SK-N-SH (cell line): ENCODE measurements at regions not wholly inside any gene's neighbourhood (a gene's known extent, or its start where the extent isn't known, plus 50 kb on each side); places are given as distances from the start of the nearest gene placed in this dataset.

Experiments used
- CTCF ChIA-PET: fragments of 300-600, 350-600 bp; formaldehyde crosslinking; extraction: SDS; loops from one replicate; lab custom pipeline; 2021; lab: Yijun Ruan, JAX
- POLR2A ChIA-PET: fragments of 350-600 bp; sonication (Branson Sonifier 250); formaldehyde crosslinking; extraction: SDS; loops from one replicate; lab custom pipeline; 2020; ENCODE audit warnings: antibody characterized with exemption, inconsistent platforms; lab: Yijun Ruan, JAX
- DNase-seq: peaks from one replicate; pipeline ENCODE4 v3.0.0; 2012
- H2AFZ ChIP-seq: fragments of 200-600 bp; sonication (generic); 2 replicates; pipeline ENCODE4 v1.8.1; 2016; ENCODE audit warnings: antibody characterized with exemption, mild to moderate bottlenecking, low read depth
- H3F3A ChIP-seq: fragments of 200-600 bp; sonication (generic); replicated peaks from 2 replicates; pipeline ENCODE3; 2016; ENCODE audit warnings: antibody characterized with exemption, mild to moderate bottlenecking; ENCODE audit not compliant: insufficient read depth
- H3K27ac ChIP-seq, 2 experiments: fragments of 200-500 bp in 1 of 2; fragments of 200-600 bp in 1 of 2; sonication (Bioruptor generic) in 1 of 2; sonication (generic), shearing (Covaris generic) in 1 of 2; 2 replicates each; pipeline versions ENCODE4 v1.5.1 to v1.6.1; 2014 to 2016; ENCODE audit warnings: low read depth in 2 of 2, inconsistent platforms in 1 of 2, low read length in 1 of 2, mild to moderate bottlenecking in 1 of 2, mixed read lengths in 1 of 2
- H3K27me3 ChIP-seq: fragments of 200-600 bp; sonication (generic), shearing (Covaris generic); 2 replicates; pipeline ENCODE4 v1.6.1; 2016; ENCODE audit warnings: mixed run types; ENCODE audit not compliant: insufficient read depth
- H3K36me3 ChIP-seq, 2 experiments: fragments of 200-500 bp in 1 of 2; fragments of 200-600 bp in 1 of 2; sonication (Bioruptor generic) in 1 of 2; sonication (generic) in 1 of 2; replicated peaks in 1 of 2; 2 replicates each; pipeline versions ENCODE3 to v1.5.1; 2014 to 2016; ENCODE audit warnings: low read length in 1 of 2, mild to moderate bottlenecking in 1 of 2; ENCODE audit not compliant: insufficient read depth in 2 of 2, control insufficient read depth in 1 of 2
- H3K4me1 ChIP-seq, 2 experiments: fragments of 200-500 bp in 1 of 2; fragments of 200-600 bp in 1 of 2; sonication (Bioruptor generic) in 1 of 2; sonication (generic), shearing (Covaris generic) in 1 of 2; 2 replicates each; pipeline versions ENCODE4 v1.5.1 to v1.6.1; 2014 to 2016; ENCODE audit warnings: low read depth in 1 of 2, low read length in 1 of 2, mixed run types in 1 of 2; ENCODE audit not compliant: insufficient read depth in 2 of 2, control insufficient read depth in 1 of 2
- H3K4me2 ChIP-seq: fragments of 200-600 bp; sonication (generic), shearing (Covaris generic); 2 replicates; pipeline ENCODE4 v1.6.1; 2017; ENCODE audit warnings: mixed run types
- H3K4me3 ChIP-seq, 2 experiments: fragments of 200-500 bp in 1 of 2; fragments of 200-600 bp in 1 of 2; sonication (Bioruptor generic) in 1 of 2; sonication (generic), shearing (Covaris generic) in 1 of 2; 2 replicates each; pipeline versions ENCODE4 v1.5.1 to v1.8.1; 2014 to 2016; ENCODE audit warnings: low read depth in 2 of 2, inconsistent platforms in 1 of 2, low read length in 1 of 2, mild to moderate bottlenecking in 1 of 2, mixed read lengths in 1 of 2, moderate library complexity in 1 of 2
- H3K79me2 ChIP-seq: fragments of 200-600 bp; sonication (generic); 2 replicates; pipeline ENCODE4 v1.8.1; 2017; ENCODE audit warnings: mild to moderate bottlenecking; ENCODE audit not compliant: insufficient read depth
- H3K9ac ChIP-seq: fragments of 200-600 bp; sonication (generic); 2 replicates; pipeline ENCODE4 v1.6.1; 2017; ENCODE audit warnings: mixed run types
- H3K9me2 ChIP-seq: fragments of 200-600 bp; sonication (generic); 2 replicates; pipeline ENCODE4 v1.6.1; 2017; ENCODE audit warnings: mixed run types
- H3K9me3 ChIP-seq: fragments of 200-600 bp; sonication (generic); 2 replicates; pipeline ENCODE4 v1.6.1; 2017; ENCODE audit warnings: mixed run types, mild to moderate bottlenecking, moderate library complexity
- H4K20me1 ChIP-seq: fragments of 200-600 bp; sonication (generic); 2 replicates; pipeline ENCODE4 v1.6.1; 2017; ENCODE audit warnings: mild to moderate bottlenecking, mixed run types; ENCODE audit not compliant: insufficient read depth
- CTCF ChIP-seq: fragments of 200-600 bp; sonication (generic); IDR thresholded peaks from 2 replicates; pipeline ENCODE4 v1.6.1; 2017; ENCODE audit warnings: antibody characterized with exemption, mild to moderate bottlenecking, moderate library complexity
- ELF1 ChIP-seq: IDR thresholded peaks from 2 replicates; pipeline ENCODE4 v1.4.0; 2012
- EP300 ChIP-seq, 2 experiments: IDR thresholded peaks; 2 replicates each; pipeline versions ENCODE4 v1.4.0 to v1.6.1; 2012; ENCODE audit warnings: borderline replicate concordance in 1 of 2, low read depth in 1 of 2, low read length in 1 of 2
- FOSL2 ChIP-seq: IDR thresholded peaks from 2 replicates; pipeline ENCODE4 v1.4.0; 2012; ENCODE audit warnings: low read depth, mild to moderate bottlenecking, moderate library complexity, borderline replicate concordance
- GATA2 ChIP-seq: sonication (generic); formaldehyde crosslinking; IDR thresholded peaks from 2 replicates; pipeline ENCODE4 v1.5.0; 2020; ENCODE audit warnings: mild to moderate bottlenecking, missing genetic modification reagents
- MEF2A ChIP-seq: IDR thresholded peaks from 2 replicates; pipeline ENCODE4 v1.4.0; 2012; ENCODE audit warnings: low read depth, borderline replicate concordance
- NRF1 ChIP-seq: IDR thresholded peaks from 2 replicates; pipeline ENCODE4 v1.6.1; 2012; ENCODE audit warnings: low read depth, mild to moderate bottlenecking, low read length
- RAD21 ChIP-seq: IDR thresholded peaks from 2 replicates; pipeline ENCODE4 v1.6.1; 2012; ENCODE audit warnings: mild to moderate bottlenecking, low read length
- RFX5 ChIP-seq: IDR thresholded peaks from 2 replicates; pipeline ENCODE4 v1.6.1; 2012; ENCODE audit warnings: mild to moderate bottlenecking, improper control_type of control experiment, low read length
- SIN3A ChIP-seq: IDR thresholded peaks from 2 replicates; pipeline ENCODE4 v1.6.1; 2012; ENCODE audit warnings: low read depth, mild to moderate bottlenecking, low read length, moderate library complexity, borderline replicate concordance
- TEAD4 ChIP-seq: IDR thresholded peaks from 2 replicates; pipeline ENCODE4 v1.4.0; 2012; ENCODE audit warnings: mild to moderate bottlenecking, borderline replicate concordance; ENCODE audit not compliant: insufficient read depth
- USF1 ChIP-seq: IDR thresholded peaks from 2 replicates; pipeline ENCODE4 v1.4.0; 2012; ENCODE audit warnings: low read depth, borderline replicate concordance
- USF2 ChIP-seq: fragments of 150-350 bp; IDR thresholded peaks from 2 replicates; pipeline ENCODE4 v1.6.1; 2017; ENCODE audit warnings: antibody characterized with exemption, low read length, low read depth, borderline replicate concordance
- YY1 ChIP-seq: IDR thresholded peaks from 2 replicates; pipeline ENCODE4 v1.4.0; 2012; ENCODE audit warnings: low read depth, mild to moderate bottlenecking
- ZBTB33 ChIP-seq: IDR thresholded peaks from 2 replicates; pipeline ENCODE4 v1.4.0; 2012; ENCODE audit warnings: low read depth, borderline replicate concordance
- WGBS: methylation state at CpG from one replicate; pipeline ENCODE4 v1.1.6; 2017; ENCODE audit warnings: low lambda C conversion rate; 5-methylcytosine and 5-hydroxymethylcytosine counted together

GRCh38 chr21:20741445-20741844, 256.8 kb upstream of the NCAM2 start (continued):
- TF ChIP-seq EP300 (IDR thresholded peaks at IDR 0.05; ENCODE audit: borderline replicate concordance in 1 of 2, low read depth in 1 of 2, low read length in 1 of 2) (no peak), FOSL2 (no peak), RAD21 (no peak)

- H4K20me1 ChIP-seq, result no peaks in the 10 kb centered on the region
- no peaks in the 10 kb centered on the region for H3K79me2 ChIP-seq
- H3K4me2 ChIP-seq, result no peak overlapping the region
- no peaks in the 10 kb centered on the region for H3K9me2 ChIP-seq
- H3K9ac ChIP-seq, result no peak overlapping the region
- no peak overlapping the region for H3K27ac ChIP-seq
- CTCF ChIA-PET, result no interaction called here
- no peak for DNase-seq
- 1% methylated on average over 2 of the region's 2 CpGs for WGBS
- no peaks in the 10 kb centered on the region for H3K9me3 ChIP-seq
- H3K36me3 ChIP-seq, result peaks cover 0 to 5% of the 10 kb centered on the region in 2 experiments
- TF ChIP-seq YY1 (no peak), MEF2A (no peak), NRF1 (no peak), ZBTB33 (no peak), USF1 (no peak), CTCF (no peak), GATA2 (CRISPR knock-in tag) (no peak), USF2 (no peak), ELF1 (no peak), RFX5 (no peak), RAD21 (no peak), FOSL2 (no peak), TEAD4 (no peak), SIN3A (no peak)
- H3K4me3 ChIP-seq, result no peak overlapping the region
- no peaks in the 10 kb centered on the region for H3K4me1 ChIP-seq
- H3K27me3 ChIP-seq, result no peaks in the 10 kb centered on the region
- H3F3A ChIP-seq, result no peaks in the 10 kb centered on the region
- POLR2A ChIA-PET, result no interaction called here
- H2AFZ ChIP-seq, result no peak overlapping the region
Measured at GRCh38 chr21:20760221-20760620, 238.0 kb upstream of the NCAM2 start.
